ENCODE measurements at regions not wholly inside any gene's neighbourhood (a gene's known extent, or its start where the extent isn't known, plus 50 kb on each side); places are given as distances from the start of the nearest gene placed in this dataset.

- TF ChIP-seq SP1 (IDR thresholded peaks at IDR 0.05): no peak
- no peak for TF ChIP-seq SUZ12 (IDR thresholded peaks at IDR 0.05)
- no peak for TF ChIP-seq FOXK2 (IDR thresholded peaks at IDR 0.05)
- no peak for TF ChIP-seq L3MBTL2 (conservative IDR thresholded peaks at IDR 0.05)
Measured at GRCh38 chr13:57569986-57570385, 61.6 kb upstream of the PCDH17 start.

Data from HEK293T (cell line).